ENCODE measurements at regions not wholly inside any gene's neighbourhood (a gene's known extent, or its start where the extent isn't known, plus 50 kb on each side); places are given as distances from the start of the nearest gene placed in this dataset.

GRCh38 chr3:56997675-56998074 lies 62.8 kb upstream of the SPATA12 start:
- ChIA-PET POLR2A (interaction anchor here (0.6 to 0.9 kb wide), 2 partner anchors 14 to 18 kb away, joined by 3 read pairs; no protein-coding TSS in a partner anchor), CTCF (interaction anchor here (2.2 to 2.5 kb wide), 2 partner anchors 9 to 293 kb away, joined by 8 to 9 read pairs; no protein-coding TSS in a partner anchor)
- no peaks in the 10 kb centered on the region for H3K36me3 Mint-ChIP-seq (ENCODE audit: low read depth)
- H3K27ac Mint-ChIP-seq = no peak overlapping the region
- peaks cover 11% of the 10 kb centered on the region for H3K27me3 Mint-ChIP-seq (ENCODE audit: low read depth)
- H3K4me3 Mint-ChIP-seq = no peak overlapping the region
- DNase-seq (no peak), ATAC-seq (no peak)
- peaks cover 3% of the 10 kb centered on the region for H3K4me1 Mint-ChIP-seq (ENCODE audit: low read depth)
- no peaks in the 10 kb centered on the region for H3K9me3 Mint-ChIP-seq (ENCODE audit: insufficient read depth)

- Mint-ChIP-seq H3K27me3 (ENCODE audit: low read depth) (peaks cover 12% of the 10 kb centered on the region), H3K27ac (no peak overlapping the region), H3K36me3 (ENCODE audit: low read depth) (no peaks in the 10 kb centered on the region), H3K9me3 (ENCODE audit: insufficient read depth) (no peaks in the 10 kb centered on the region), H3K4me1 (ENCODE audit: low read depth) (peaks cover 3% of the 10 kb centered on the region), H3K4me3 (no peak overlapping the region)
- ChIA-PET POLR2A (no interaction called here), CTCF (interaction anchor here (2.2 to 2.8 kb wide), 5 partner anchors 10 to 295 kb away, joined by 8 to 14 read pairs (median 12); no protein-coding TSS in a partner anchor)
- ATAC-seq = no peak
- no peak for DNase-seq
Observed at GRCh38 chr3:56997041-56997440, 63.4 kb upstream of the SPATA12 start.

- ChIA-PET POLR2A (no interaction called here), CTCF (interaction anchor here (1.8 to 2.5 kb wide), 2 partner anchors 14 to 152 kb away, joined by 7 to 14 read pairs; no protein-coding TSS in a partner anchor)
- Mint-ChIP-seq H3K4me1 (ENCODE audit: low read depth) (peaks cover 3% of the 10 kb centered on the region), H3K4me3 (no peak overlapping the region), H3K9me3 (ENCODE audit: insufficient read depth) (no peaks in the 10 kb centered on the region), H3K27me3 (ENCODE audit: low read depth) (peaks cover 25% of the 10 kb centered on the region), H3K27ac (no peak overlapping the region), H3K36me3 (ENCODE audit: low read depth) (no peaks in the 10 kb centered on the region)
- no peak for DNase-seq
- ATAC-seq = no peak
Observed at GRCh38 chr3:56994391-56994790, 66.1 kb upstream of the SPATA12 start.

- peaks cover 27% of the 10 kb centered on the region for H3K27me3 Mint-ChIP-seq (ENCODE audit: low read depth)
- POLR2A ChIA-PET = interaction anchor here (1.1 kb wide), 1 partner anchor 286 kb away, joined by 3 read pairs; no protein-coding TSS in a partner anchor
- no peak overlapping the region for H3K4me3 Mint-ChIP-seq
- no peaks in the 10 kb centered on the region for H3K36me3 Mint-ChIP-seq (ENCODE audit: low read depth)
- CTCF ChIA-PET = interaction anchor here (1.1 to 6.8 kb wide), 11 partner anchors 15 to 650 kb away, joined by 3 to 222 read pairs (median 35); partner anchors contain the start of gene ARHGEF3
- no peak overlapping the region for H3K27ac Mint-ChIP-seq
- no peaks in the 10 kb centered on the region for H3K9me3 Mint-ChIP-seq (ENCODE audit: insufficient read depth)
- DNase-seq (no peak), ATAC-seq (no peak)
- peaks cover 31% of the 10 kb centered on the region for H3K4me1 Mint-ChIP-seq (ENCODE audit: low read depth)
Observed at GRCh38 chr3:56990641-56991015, 69.8 kb upstream of the SPATA12 start.

GRCh38 chr3:56989977-56990640 lies 70.4 kb upstream of the SPATA12 start:
- ATAC-seq = no peak
- Mint-ChIP-seq H3K4me3 (no peak overlapping the region), H3K27me3 (ENCODE audit: low read depth) (peaks cover 24% of the 10 kb centered on the region), H3K4me1 (ENCODE audit: low read depth) (peaks cover 32% of the 10 kb centered on the region), H3K36me3 (ENCODE audit: low read depth) (no peaks in the 10 kb centered on the region), H3K27ac (no peak overlapping the region), H3K9me3 (ENCODE audit: insufficient read depth) (no peaks in the 10 kb centered on the region)
- DNase-seq = no peak
- CTCF ChIA-PET = interaction anchor here (1.1 to 6.8 kb wide), 19 partner anchors 16 to 650 kb away, joined by 3 to 222 read pairs (median 15); partner anchors contain the start of gene ARHGEF3
- POLR2A ChIA-PET = interaction anchor here (1.1 to 3.9 kb wide), 2 partner anchors 190 to 285 kb away, joined by 3 to 19 read pairs; partner anchors contain the start of gene ARHGEF3

GRCh38 chr3:56989169-56989976 lies 71.1 kb upstream of the SPATA12 start:
- ChIA-PET POLR2A (interaction anchor here (0.9 to 3.9 kb wide), 5 partner anchors 74 to 288 kb away, joined by 3 to 19 read pairs (median 3); partner anchors contain the start of gene ARHGEF3), CTCF (interaction anchor here (0.7 to 6.8 kb wide), 58 partner anchors 10 to 649 kb away, joined by 3 to 222 read pairs (median 5); partner anchors contain the start of genes ARHGEF3 and TASOR)
- Mint-ChIP-seq H3K36me3 (ENCODE audit: low read depth) (no peaks in the 10 kb centered on the region), H3K9me3 (ENCODE audit: insufficient read depth) (no peaks in the 10 kb centered on the region), H3K27ac (no peak overlapping the region), H3K4me1 (ENCODE audit: low read depth) (peaks cover 35% of the 10 kb centered on the region), H3K27me3 (ENCODE audit: low read depth) (peaks cover 20% of the 10 kb centered on the region), H3K4me3 (no peak overlapping the region)
- DNase-seq (no peak), ATAC-seq (no peak)

DNA sequence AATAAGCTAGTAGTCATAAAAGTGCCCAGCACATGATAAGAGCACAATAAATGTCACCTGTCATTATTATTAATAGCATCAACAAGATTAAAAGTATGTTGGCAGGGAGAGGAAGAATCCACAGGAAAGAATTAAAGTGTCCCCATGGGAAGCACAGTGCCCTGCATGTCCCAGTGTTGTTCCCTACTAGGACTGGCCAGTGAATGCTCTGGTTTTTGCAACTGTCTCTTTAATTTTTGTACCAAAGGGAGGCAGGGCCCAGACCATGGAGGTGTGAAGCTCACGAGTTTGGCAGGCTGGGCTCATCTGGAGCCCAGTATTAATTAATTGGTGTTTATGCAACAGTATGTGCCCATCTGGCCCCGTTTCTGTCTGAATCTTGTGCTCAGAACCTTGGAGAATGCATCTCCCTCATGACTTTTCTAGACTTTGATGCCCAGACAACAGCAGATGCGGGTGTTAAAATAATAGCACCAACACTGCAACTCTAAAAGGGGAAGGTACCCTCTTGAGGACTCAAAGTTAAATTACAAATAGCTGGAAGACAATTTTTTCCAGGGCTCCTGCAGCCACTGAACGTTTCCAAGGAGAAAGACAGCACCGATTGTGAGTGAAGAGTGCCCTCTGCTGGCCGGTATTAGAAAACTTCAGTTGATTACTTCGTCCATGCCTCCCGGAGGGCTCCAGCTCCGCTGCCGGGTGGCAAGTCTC lies 71.9 kb upstream of the SPATA12 start:
- H3K27me3 Mint-ChIP-seq (ENCODE audit: low read depth) = peaks cover 20% of the 10 kb centered on the region
- no peak overlapping the region for H3K4me3 Mint-ChIP-seq
- ATAC-seq (peak; percentile 67), DNase-seq (peak; percentile 83)
- POLR2A ChIA-PET = interaction anchor here (0.5 to 3.9 kb wide), 5 partner anchors 73 to 288 kb away, joined by 3 to 19 read pairs (median 3); partner anchors contain the start of gene ARHGEF3
- no peaks in the 10 kb centered on the region for H3K36me3 Mint-ChIP-seq (ENCODE audit: low read depth)
- no peak overlapping the region for H3K27ac Mint-ChIP-seq
- CTCF ChIA-PET = interaction anchor here (0.7 to 6.8 kb wide), 66 partner anchors 7 to 647 kb away, joined by 3 to 222 read pairs (median 5); partner anchors contain the start of genes ARHGEF3 and TASOR
- H3K4me1 Mint-ChIP-seq (ENCODE audit: low read depth) = peaks cover 35% of the 10 kb centered on the region
- no peaks in the 10 kb centered on the region for H3K9me3 Mint-ChIP-seq (ENCODE audit: insufficient read depth)

- DNase-seq = peak; percentile 44
- CTCF ChIA-PET = interaction anchor here (0.6 to 6.8 kb wide), 26 partner anchors 8 to 351 kb away, joined by 3 to 222 read pairs (median 9); partner anchors contain the start of gene ARHGEF3
- no peaks in the 10 kb centered on the region for H3K9me3 Mint-ChIP-seq (ENCODE audit: insufficient read depth)
- no peak overlapping the region for H3K4me3 Mint-ChIP-seq
- peaks cover 20% of the 10 kb centered on the region for H3K27me3 Mint-ChIP-seq (ENCODE audit: low read depth)
- H3K27ac Mint-ChIP-seq = no peak overlapping the region
- no peaks in the 10 kb centered on the region for H3K36me3 Mint-ChIP-seq (ENCODE audit: low read depth)
- H3K4me1 Mint-ChIP-seq (ENCODE audit: low read depth) = peaks cover 40% of the 10 kb centered on the region
- POLR2A ChIA-PET = interaction anchor here (0.7 to 3.9 kb wide), 4 partner anchors 187 to 285 kb away, joined by 3 to 19 read pairs (median 6); partner anchors contain the start of gene ARHGEF3
- ATAC-seq = peak; percentile 45
Observed at GRCh38 chr3:56987238-56987895, 73.1 kb upstream of the SPATA12 start.

GRCh38 chr3:56986347-56986746 lies 74.1 kb upstream of the SPATA12 start:
- Mint-ChIP-seq H3K4me1 (ENCODE audit: low read depth) (peaks cover 41% of the 10 kb centered on the region), H3K36me3 (ENCODE audit: low read depth) (no peaks in the 10 kb centered on the region), H3K27ac (peak overlapping the region; percentile 56), H3K27me3 (ENCODE audit: low read depth) (peaks cover 17% of the 10 kb centered on the region), H3K4me3 (no peak overlapping the region), H3K9me3 (ENCODE audit: insufficient read depth) (no peaks in the 10 kb centered on the region)
- POLR2A ChIA-PET = interaction anchor here (0.9 to 3.9 kb wide), 3 partner anchors 186 to 284 kb away, joined by 3 to 19 read pairs (median 9); partner anchors contain the start of gene ARHGEF3
- CTCF ChIA-PET = interaction anchor here (1.0 to 6.8 kb wide), 10 partner anchors 9 to 290 kb away, joined by 3 to 222 read pairs (median 18); partner anchors contain the start of gene ARHGEF3
- DNase-seq = no peak
- no peak for ATAC-seq

DNA sequence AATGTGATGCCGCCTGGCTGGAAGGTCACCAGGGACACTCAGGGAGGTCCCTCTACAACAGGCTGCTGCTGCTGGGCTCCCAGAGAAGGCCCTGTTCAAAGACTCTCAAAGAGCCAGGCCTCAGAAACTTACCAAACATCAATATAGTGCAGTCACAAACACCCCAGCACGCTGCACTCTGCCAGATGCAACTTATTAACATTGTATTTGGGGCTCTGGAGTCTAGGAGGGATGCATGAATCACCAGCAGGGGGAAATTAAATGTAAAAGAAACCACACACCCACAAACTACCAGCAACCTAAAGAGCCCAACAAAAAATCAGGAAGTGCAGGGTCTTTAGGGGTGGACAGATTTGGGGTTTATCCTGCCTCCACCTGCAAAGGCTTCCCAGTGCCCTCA lies 74.6 kb upstream of the SPATA12 start:
- POLR2A ChIA-PET = no interaction called here

More for the DNA sequence above, 74.6 kb upstream of the SPATA12 start:
- H3K27ac Mint-ChIP-seq = peak overlapping the region; percentile 56
- H3K9me3 Mint-ChIP-seq (ENCODE audit: insufficient read depth) = no peaks in the 10 kb centered on the region
- ATAC-seq = peak; percentile 50
- H3K36me3 Mint-ChIP-seq (ENCODE audit: low read depth) = no peaks in the 10 kb centered on the region
- CTCF ChIA-PET = interaction anchor here (1.0 to 6.8 kb wide), 8 partner anchors 10 to 290 kb away, joined by 3 to 222 read pairs (median 32); partner anchors contain the start of gene ARHGEF3
- peak; percentile 36 for DNase-seq
- H3K4me1 Mint-ChIP-seq (ENCODE audit: low read depth) = peaks cover 46% of the 10 kb centered on the region
- H3K4me3 Mint-ChIP-seq = no peak overlapping the region
- peaks cover 12% of the 10 kb centered on the region for H3K27me3 Mint-ChIP-seq (ENCODE audit: low read depth)
